H1 (cell line): ENCODE measurements at regions not wholly inside any gene's neighbourhood (a gene's known extent, or its start where the extent isn't known, plus 50 kb on each side); places are given as distances from the start of the nearest gene placed in this dataset.

Experiments
- CTCF ChIA-PET: fragments of 300-600 bp; sonication (Branson Sonifier 250); formaldehyde crosslinking; loops from one replicate; lab custom pipeline; 2021; ENCODE audit not compliant: partially characterized antibody; lab: Charles Lee
- POLR2A ChIA-PET: fragments of 300-600 bp; sonication (Branson Sonifier 250); formaldehyde crosslinking; loops from one replicate; lab custom pipeline; 2021; ENCODE audit warnings: inconsistent platforms; ENCODE audit not compliant: partially characterized antibody; lab: Charles Lee
- DNase-seq, 2 experiments: peaks; one replicate each; pipeline versions ENCODE4 v3.0.0 to v3.0.0-alpha.2; 2010 to 2022; ENCODE audit warnings: low spot score in 2 of 2, low read depth in 1 of 2, mixed read lengths in 1 of 2
- FAIRE-seq: peaks from 2 replicates; lab custom pipeline; 2011; peaks lifted over from hg19 to GRCh38; lab: Jason Lieb, UNC
- H2AFZ ChIP-seq: 2 replicates; pipeline ENCODE4 v1.8.1; 2012; ENCODE audit warnings: low read length, inconsistent platforms
- H2AK5ac ChIP-seq: 2 replicates; pipeline ENCODE4 v1.6.1; 2013; ENCODE audit warnings: low read depth, low read length
- H2BK120ac ChIP-seq: replicated peaks from 2 replicates; pipeline ENCODE3; 2013; ENCODE audit warnings: low read depth, low read length, inconsistent platforms
- H2BK12ac ChIP-seq: 2 replicates; pipeline ENCODE4 v1.6.1; 2013; ENCODE audit warnings: low read depth, low read length
- H2BK15ac ChIP-seq: 2 replicates; pipeline ENCODE4 v1.6.1; 2013; ENCODE audit warnings: low read length
- H2BK20ac ChIP-seq: 2 replicates; pipeline ENCODE4 v1.6.1; 2013; ENCODE audit warnings: low read length
- H2BK5ac ChIP-seq: 2 replicates; pipeline ENCODE4 v1.6.1; 2013; ENCODE audit warnings: low read depth, low read length
- H3K14ac ChIP-seq: 2 replicates; pipeline ENCODE4 v1.6.1; 2013; ENCODE audit warnings: inconsistent platforms; ENCODE audit not compliant: insufficient read length
- H3K18ac ChIP-seq: 2 replicates; pipeline ENCODE4 v1.6.1; 2013; ENCODE audit warnings: low read length; ENCODE audit errors: extremely low read depth
- H3K23ac ChIP-seq: 2 replicates; pipeline ENCODE4 v1.6.1; 2013; ENCODE audit warnings: inconsistent platforms; ENCODE audit not compliant: insufficient read length
- H3K23me2 ChIP-seq: 2 replicates; pipeline ENCODE4 v1.6.1; 2013; ENCODE audit warnings: low read depth, low read length
- H3K27ac ChIP-seq: 2 replicates; pipeline ENCODE4 v1.6.1; 2011; ENCODE audit warnings: low read depth, low read length, inconsistent platforms
- H3K27me3 ChIP-seq, 4 experiments: replicated peaks in 1 of 4; 1 replicate in 1 of 4; 2 replicates in 3 of 4; pipeline versions ENCODE4 v1.6.1 to v1.8.1; 2011 to 2013; ENCODE audit warnings: low read length in 3 of 4, mild to moderate bottlenecking in 3 of 4, inconsistent platforms in 2 of 4, mixed read lengths in 2 of 4, moderate library complexity in 1 of 4; ENCODE audit not compliant: control insufficient read depth in 3 of 4, insufficient read depth in 3 of 4; ENCODE audit errors: extremely low read depth in 1 of 4
- H3K36me3 ChIP-seq, 4 experiments: 2 replicates each; pipeline versions ENCODE4 v1.6.1 to v1.8.1; 2011 to 2013; ENCODE audit warnings: mild to moderate bottlenecking in 4 of 4, low read length in 3 of 4, moderate library complexity in 2 of 4, control low read depth in 1 of 4, inconsistent platforms in 1 of 4; ENCODE audit not compliant: insufficient read depth in 4 of 4, control insufficient read depth in 2 of 4
- H3K4ac ChIP-seq: replicated peaks from 2 replicates; pipeline ENCODE3; 2013; ENCODE audit warnings: low read length, low read depth, mixed read lengths, inconsistent platforms; ENCODE audit not compliant: insufficient read length
- H3K4me1 ChIP-seq, 4 experiments: replicated peaks in 1 of 4; 1 replicate in 1 of 4; 2 replicates in 3 of 4; pipeline versions ENCODE4 v1.6.1 to v1.8.1; 2011 to 2013; ENCODE audit warnings: low read length in 3 of 4, inconsistent platforms in 2 of 4, mixed read lengths in 1 of 4; ENCODE audit not compliant: insufficient read depth in 4 of 4, control insufficient read depth in 3 of 4
- H3K4me2 ChIP-seq, 2 experiments: 2 replicates each; pipeline versions ENCODE4 v1.6.1 to v1.8.1; 2011 to 2013; ENCODE audit warnings: low read depth in 2 of 2, low read length in 2 of 2, control low read depth in 1 of 2, inconsistent platforms in 1 of 2, mild to moderate bottlenecking in 1 of 2; ENCODE audit not compliant: insufficient read depth in 1 of 2
- H3K4me3 ChIP-seq, 4 experiments: fragments of 200-600, 300-600 bp in 1 of 4; sonication (generic), shearing (Covaris generic), sonication (Bioruptor Twin) in 1 of 4; 2 replicates each; pipeline versions ENCODE4 v1.5.1 to v1.8.1; 2011 to 2016; ENCODE audit warnings: low read length in 4 of 4, low read depth in 3 of 4, control low read depth in 2 of 4, inconsistent platforms in 2 of 4, mild to moderate bottlenecking in 2 of 4, mixed read lengths in 1 of 4, moderate library complexity in 1 of 4; ENCODE audit not compliant: insufficient read depth in 2 of 4; ENCODE audit errors: extremely low read depth in 1 of 4
- H3K56ac ChIP-seq: replicated peaks from 2 replicates; pipeline ENCODE3; 2013; ENCODE audit warnings: low read depth, mild to moderate bottlenecking, mixed read lengths, low read length, inconsistent platforms; ENCODE audit not compliant: insufficient read length
- H3K79me1 ChIP-seq: 2 replicates; pipeline ENCODE4 v1.6.1; 2013; ENCODE audit warnings: low read depth, low read length, control low read depth
- H3K79me2 ChIP-seq, 2 experiments: 2 replicates each; pipeline versions ENCODE4 v1.6.1 to v1.8.1; 2012 to 2013; ENCODE audit warnings: low read length in 2 of 2, mild to moderate bottlenecking in 2 of 2, inconsistent platforms in 1 of 2; ENCODE audit not compliant: insufficient read depth in 2 of 2, control insufficient read depth in 1 of 2
- H3K9ac ChIP-seq, 4 experiments: replicated peaks in 1 of 4; 1 replicate in 1 of 4; 2 replicates in 3 of 4; pipeline versions ENCODE4 v1.6.1 to v1.8.1; 2011 to 2013; ENCODE audit warnings: low read depth in 3 of 4, low read length in 3 of 4, control low read depth in 2 of 4, mild to moderate bottlenecking in 2 of 4, moderate library complexity in 2 of 4, inconsistent platforms in 1 of 4; ENCODE audit errors: extremely low read depth in 1 of 4
- H3K9me3 ChIP-seq, 2 experiments: 2 replicates each; pipeline versions ENCODE4 v1.6.1 to v1.8.1; 2012 to 2013; ENCODE audit warnings: mild to moderate bottlenecking in 2 of 2, moderate library complexity in 2 of 2, control low read depth in 1 of 2, inconsistent platforms in 1 of 2, low read depth in 1 of 2, low read length in 1 of 2, mixed read lengths in 1 of 2; ENCODE audit not compliant: insufficient read depth in 2 of 2
- H4K20me1 ChIP-seq, 2 experiments: replicated peaks in 1 of 2; 2 replicates each; pipeline versions ENCODE3 to v1.8.1; 2011 to 2013; ENCODE audit warnings: inconsistent platforms in 2 of 2, low read length in 2 of 2, mild to moderate bottlenecking in 1 of 2; ENCODE audit not compliant: insufficient read depth in 2 of 2, control insufficient read depth in 1 of 2
- H4K5ac ChIP-seq: 2 replicates; pipeline ENCODE4 v1.6.1; 2013; ENCODE audit warnings: low read length, low read depth, mixed read lengths, inconsistent platforms; ENCODE audit not compliant: insufficient read length
- H4K8ac ChIP-seq: 2 replicates; pipeline ENCODE4 v1.8.0; 2013; ENCODE audit warnings: mild to moderate bottlenecking, moderate library complexity, low read length, inconsistent platforms; ENCODE audit not compliant: insufficient read depth; ENCODE audit errors: extremely low read depth
- H4K91ac ChIP-seq: replicated peaks from 2 replicates; pipeline ENCODE3; 2013; ENCODE audit warnings: low read length, mixed read lengths, inconsistent platforms; ENCODE audit not compliant: insufficient read length
- ASH2L ChIP-seq: fragments of 200-600, 300-600 bp; sonication (generic); IDR thresholded peaks from one replicate; pipeline ENCODE4 v1.7.1; 2017; ENCODE audit warnings: low read length
- ATF2 ChIP-seq: IDR thresholded peaks from 2 replicates; pipeline ENCODE4 v1.6.1; 2012; ENCODE audit warnings: low read length, inconsistent platforms
- BCL11A ChIP-seq, 2 experiments: IDR thresholded peaks; one replicate each; pipeline ENCODE4 v1.6.1; 2011; ENCODE audit warnings: low read depth in 2 of 2, low read length in 2 of 2, mild to moderate bottlenecking in 2 of 2
- CBX5 ChIP-seq: fragments of 300-800, 300-1000 bp; sonication (generic); IDR thresholded peaks from 2 replicates; pipeline ENCODE4 v1.7.1; 2016; ENCODE audit warnings: antibody characterized with exemption, low read length, low read depth
- CBX8 ChIP-seq: fragments of 300-800, 300-1000 bp; sonication (generic); IDR thresholded peaks from 2 replicates; pipeline ENCODE4 v1.7.1; 2016; ENCODE audit warnings: low read depth, low read length, borderline replicate concordance
- CHD2 ChIP-seq: IDR thresholded peaks from 2 replicates; pipeline ENCODE4 v1.6.1; 2012; ENCODE audit warnings: low read length, improper control_type of control experiment
- GABPA ChIP-seq: IDR thresholded peaks from 2 replicates; pipeline ENCODE4 v1.6.1; 2011; ENCODE audit warnings: mild to moderate bottlenecking, low read length, moderate library complexity, borderline replicate concordance; ENCODE audit not compliant: insufficient read depth
- PHF8 ChIP-seq: fragments of 200-600 bp; sonication (generic); conservative IDR thresholded peaks from 2 replicates; pipeline ENCODE4 v1.7.1; 2012; ENCODE audit warnings: low read depth, mild to moderate bottlenecking, inconsistent platforms, low read length, moderate library complexity
- POU5F1 ChIP-seq: IDR thresholded peaks from 2 replicates; pipeline ENCODE4 v1.6.1; 2011; ENCODE audit warnings: low read depth, mild to moderate bottlenecking, low read length, moderate library complexity
- RXRA ChIP-seq: IDR thresholded peaks from 2 replicates; pipeline ENCODE4 v1.6.1; 2011; ENCODE audit warnings: low read depth, mild to moderate bottlenecking, low read length, moderate library complexity; ENCODE audit not compliant: insufficient read depth
- SAP30 ChIP-seq: fragments of 300-600 bp; sonication (generic); IDR thresholded peaks from 2 replicates; pipeline ENCODE4 v1.7.1; 2012; ENCODE audit warnings: low read length, moderate library complexity, mild to moderate bottlenecking, inconsistent platforms; ENCODE audit not compliant: insufficient read depth, insufficient replicate concordance
- TAF1 ChIP-seq: IDR thresholded peaks from 2 replicates; pipeline ENCODE4 v1.6.1; 2011; ENCODE audit warnings: mild to moderate bottlenecking, low read depth, low read length
- TAF7 ChIP-seq: optimal IDR thresholded peaks from 2 replicates; pipeline ENCODE3; 2011; ENCODE audit warnings: low read depth, mild to moderate bottlenecking, inconsistent platforms, low read length, moderate library complexity, borderline replicate concordance
- TBP ChIP-seq: IDR thresholded peaks from 2 replicates; pipeline ENCODE4 v1.6.1; 2011; ENCODE audit warnings: low read depth, low read length, improper control_type of control experiment
- WGBS, 2 experiments: shearing (Covaris generic) in 1 of 2; methylation state at CpG; one replicate each; pipeline versions ENCODE4 v1.1.6 to v1.1.7; 2013 to 2015; ENCODE audit warnings: low lambda C conversion rate in 2 of 2, mixed read lengths in 2 of 2, inconsistent platforms in 1 of 2, low coverage in 1 of 2, missing lambda C conversion rate in 1 of 2; ENCODE audit not compliant: insufficient replicate concordance in 2 of 2, insufficient coverage in 1 of 2, insufficient read length in 1 of 2; ENCODE audit errors: extremely low coverage in 1 of 2, missing lambda C conversion rate in 1 of 2; 5-methylcytosine and 5-hydroxymethylcytosine counted together

DNA sequence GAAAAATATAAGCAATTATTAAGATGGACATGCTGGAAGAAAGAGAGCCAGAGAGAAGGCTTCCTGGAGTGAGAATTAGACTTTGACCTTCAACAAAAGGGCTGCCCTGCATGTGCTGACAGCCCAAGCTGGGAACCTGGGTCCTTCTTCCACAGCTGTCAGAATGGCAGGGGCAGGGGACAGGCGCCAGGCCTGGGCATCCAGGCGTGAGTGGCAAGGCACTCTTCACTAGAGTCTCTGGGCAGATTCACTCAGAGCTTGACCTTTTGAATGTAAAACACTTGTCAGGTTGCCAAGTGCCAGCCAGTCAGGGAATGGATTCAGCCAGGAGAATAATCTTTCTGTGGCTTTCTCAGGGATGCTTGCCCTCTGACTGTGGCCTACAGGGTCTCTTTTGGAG is 119.1 kb upstream of the CLINT1 start:
- Histone ChIP-seq H4K20me1 (no peaks in the 10 kb centered on the region), H3K9me3 (no peaks in the 10 kb centered on the region; a peak in 1 of 4 replicates), H2BK20ac (no peak overlapping the region), H3K14ac (no peak overlapping the region), H4K8ac (no peak overlapping the region), H3K27me3 (no peaks in the 10 kb centered on the region), H4K5ac (no peak overlapping the region), H3K4ac (no peak overlapping the region), H3K79me1 (no peaks in the 10 kb centered on the region), H2BK12ac (no peak overlapping the region), H3K23me2 (no peaks in the 10 kb centered on the region), H3K23ac (no peak overlapping the region), H2BK15ac (no peak overlapping the region), H3K27ac (no peak overlapping the region), H2BK5ac (no peak overlapping the region; the same call in 1 of the 2 replicates), H2BK120ac (no peak overlapping the region), H3K4me1 (no peaks in the 10 kb centered on the region), H2AFZ (no peak overlapping the region), H3K4me3 (no peak overlapping the region), H3K9ac (no peak overlapping the region), H3K56ac (no peak overlapping the region), H4K91ac (no peak overlapping the region), H3K79me2 (no peaks in the 10 kb centered on the region), H3K4me2 (no peak overlapping the region), H2AK5ac (no peak overlapping the region), H3K18ac (no peak overlapping the region), H3K36me3 (no peaks in the 10 kb centered on the region)
- WGBS, 2 experiments = 89% methylated on average over 2 of the region's 2 CpGs; no CpG with 5 or more reads in 1 of the 2 experiments
- POLR2A ChIA-PET = no interaction called here
- CTCF ChIA-PET = interaction anchor here (1.0 kb wide), 1 partner anchor 11 kb away, joined by 3 read pairs; no protein-coding TSS in a partner anchor
- FAIRE-seq = no peak
- no peak for DNase-seq
- no peak for TF ChIP-seq BCL11A (IDR thresholded peaks at IDR 0.05; ENCODE audit: low read depth in 2 of 2, low read length in 2 of 2)
- no peak for TF ChIP-seq ATF2
- TF ChIP-seq CHD2 = no peak
- no peak for TF ChIP-seq TAF7
- TF ChIP-seq CBX5 = no peak
- TF ChIP-seq TBP = no peak
- TF ChIP-seq SAP30 = no peak
- TF ChIP-seq ASH2L = no peak
- no peak for TF ChIP-seq RXRA
- TF ChIP-seq TAF1 = no peak
- TF ChIP-seq PHF8 = no peak
- TF ChIP-seq CBX8 = no peak
- TF ChIP-seq POU5F1 = no peak
- no peak for TF ChIP-seq GABPA
